WTC11 (cell line): ENCODE measurements at regions not wholly inside any gene's neighbourhood (a gene's known extent, or its start where the extent isn't known, plus 50 kb on each side); places are given as distances from the start of the nearest gene placed in this dataset.
"Not testable (repeated sequence)": the region's sequence is repeated elsewhere in the genome, so short reads cannot be mapped to it uniquely, and the experiment has no call there.

Experiments used
- ATAC-seq: fragments of 200-7000 bp; cut with Tn5 transposase; 2 replicates; pipeline ENCODE4 v1.10.0; 2021; ENCODE audit warnings: mild to moderate bottlenecking, moderate library complexity
- CTCF ChIA-PET: fragments of 300-600 bp; sonication (Branson Sonifier 250); formaldehyde crosslinking; loops from one replicate; lab custom pipeline; 2021; ENCODE audit warnings: antibody characterized with exemption; lab: Charles Lee
- POLR2A ChIA-PET: fragments of 350-600 bp; sonication (Branson Sonifier 250); formaldehyde crosslinking; loops from one replicate; lab custom pipeline; 2021; ENCODE audit warnings: antibody characterized with exemption; lab: Charles Lee
- DNase-seq: peaks from one replicate; pipeline ENCODE4 v3.0.0; 2021; ENCODE audit warnings: low spot score
- H3K27ac Mint-ChIP-seq: 2 replicates; pipeline ENCODE4 v1.8.0; 2021; ENCODE audit warnings: mixed read lengths
- H3K27me3 Mint-ChIP-seq: 2 replicates; pipeline ENCODE4 v1.8.0; 2021; ENCODE audit warnings: low read depth, mild to moderate bottlenecking, moderate library complexity, mixed read lengths
- H3K36me3 Mint-ChIP-seq: 2 replicates; pipeline ENCODE4 v1.8.0; 2021; ENCODE audit warnings: mixed read lengths
- H3K4me1 Mint-ChIP-seq: 2 replicates; pipeline ENCODE4 v1.8.0; 2022; ENCODE audit warnings: mixed read lengths
- H3K4me3 Mint-ChIP-seq: 2 replicates; pipeline ENCODE4 v1.8.0; 2021; ENCODE audit warnings: mild to moderate bottlenecking, moderate library complexity, mixed read lengths
- H3K9me3 Mint-ChIP-seq: 2 replicates; pipeline ENCODE4 v1.8.0; 2021; ENCODE audit warnings: mixed read lengths
- ATF1 ChIP-seq: sonication (generic); formaldehyde crosslinking; IDR thresholded peaks from 2 replicates; pipeline ENCODE4 v1.8.1; 2023; ENCODE audit warnings: mild to moderate bottlenecking, moderate library complexity, missing genetic modification reagents
- CREB1 ChIP-seq: sonication (generic); formaldehyde crosslinking; IDR thresholded peaks from 2 replicates; pipeline ENCODE4 v1.8.0; 2023; ENCODE audit warnings: mild to moderate bottlenecking, missing genetic modification reagents
- ETV6 ChIP-seq: sonication (generic); formaldehyde crosslinking; IDR thresholded peaks from 2 replicates; pipeline ENCODE4 v1.8.1; 2022; ENCODE audit warnings: mild to moderate bottlenecking, missing genetic modification reagents
- KAT7 ChIP-seq: sonication (generic); formaldehyde crosslinking; IDR thresholded peaks from 2 replicates; pipeline ENCODE4 v1.8.1; 2023; ENCODE audit warnings: missing genetic modification reagents, mild to moderate bottlenecking, borderline replicate concordance
- NFE2L1 ChIP-seq: sonication (generic); formaldehyde crosslinking; IDR thresholded peaks from 2 replicates; pipeline ENCODE4 v1.8.1; 2023; ENCODE audit warnings: missing genetic modification reagents
- NR2C2 ChIP-seq: sonication (generic); formaldehyde crosslinking; IDR thresholded peaks from 2 replicates; pipeline ENCODE4 v1.8.0; 2022; ENCODE audit warnings: mild to moderate bottlenecking, missing genetic modification reagents
- TEAD4 ChIP-seq: sonication (generic); formaldehyde crosslinking; IDR thresholded peaks from 2 replicates; pipeline ENCODE4 v1.8.0; 2022; ENCODE audit warnings: mild to moderate bottlenecking, missing genetic modification reagents
- ZBTB21 ChIP-seq: sonication (generic); formaldehyde crosslinking; IDR thresholded peaks from 2 replicates; pipeline ENCODE4 v1.8.1; 2023; ENCODE audit warnings: mild to moderate bottlenecking, missing genetic modification reagents, borderline replicate concordance
- ZNF219 ChIP-seq: sonication (generic); formaldehyde crosslinking; IDR thresholded peaks from 2 replicates; pipeline ENCODE4 v1.8.0; 2023; ENCODE audit warnings: missing genetic modification reagents, mild to moderate bottlenecking, borderline replicate concordance
- ZNF396 ChIP-seq: fragments of 250-450 bp; sonication (Bioruptor Pico); IDR thresholded peaks from 2 replicates; pipeline ENCODE4 v1.8.0; 2021; ENCODE audit warnings: mild to moderate bottlenecking, moderate library complexity, borderline replicate concordance
- ZNF423 ChIP-seq: fragments of 250-450 bp; sonication (Bioruptor Pico); IDR thresholded peaks from 2 replicates; pipeline ENCODE4 v2.1.2; 2022; ENCODE audit warnings: mild to moderate bottlenecking, moderate library complexity
- TF ChIP-seq, protein P1 (sequence below): fragments of 250-450 bp; sonication (Bioruptor Pico); IDR thresholded peaks from 2 replicates; pipeline ENCODE4 v1.9.0; 2021; ENCODE audit warnings: moderate library complexity, mild to moderate bottlenecking, inconsistent platforms, borderline replicate concordance
- TF ChIP-seq, protein P2 (sequence below): fragments of 250-450 bp; sonication (Bioruptor Pico); IDR thresholded peaks from 2 replicates; pipeline ENCODE4 v1.9.0; 2021; ENCODE audit warnings: mild to moderate bottlenecking
- TF ChIP-seq, protein P3 (sequence below): fragments of 200-600 bp; IDR thresholded peaks from 2 replicates; pipeline ENCODE4 v1.8.0; 2022; ENCODE audit warnings: antibody characterized with exemption
- TF ChIP-seq, protein P4 (sequence below): sonication (generic); formaldehyde crosslinking; IDR thresholded peaks from 2 replicates; pipeline ENCODE4 v1.8.1; 2023; ENCODE audit warnings: mild to moderate bottlenecking, missing genetic modification reagents, moderate library complexity
- TF ChIP-seq, protein P5 (sequence below): fragments of 250-450 bp; sonication (Bioruptor Pico); conservative IDR thresholded peaks from 2 replicates; pipeline ENCODE4 v1.9.0; 2021; ENCODE audit warnings: mild to moderate bottlenecking
- TF ChIP-seq, protein P6 (sequence below): sonication (generic); formaldehyde crosslinking; IDR thresholded peaks from 2 replicates; pipeline ENCODE4 v1.8.0; 2022; ENCODE audit warnings: missing genetic modification reagents
- TF ChIP-seq, protein P7 (sequence below): sonication (generic); formaldehyde crosslinking; IDR thresholded peaks from 2 replicates; pipeline ENCODE4 v1.8.1; 2022; ENCODE audit warnings: mild to moderate bottlenecking, missing genetic modification reagents, moderate library complexity, borderline replicate concordance
- TF ChIP-seq, protein P8 (sequence below): fragments of 250-450 bp; sonication (Bioruptor Pico); IDR thresholded peaks from 2 replicates; pipeline ENCODE4 v1.8.0; 2021; ENCODE audit warnings: mild to moderate bottlenecking

DNA sequence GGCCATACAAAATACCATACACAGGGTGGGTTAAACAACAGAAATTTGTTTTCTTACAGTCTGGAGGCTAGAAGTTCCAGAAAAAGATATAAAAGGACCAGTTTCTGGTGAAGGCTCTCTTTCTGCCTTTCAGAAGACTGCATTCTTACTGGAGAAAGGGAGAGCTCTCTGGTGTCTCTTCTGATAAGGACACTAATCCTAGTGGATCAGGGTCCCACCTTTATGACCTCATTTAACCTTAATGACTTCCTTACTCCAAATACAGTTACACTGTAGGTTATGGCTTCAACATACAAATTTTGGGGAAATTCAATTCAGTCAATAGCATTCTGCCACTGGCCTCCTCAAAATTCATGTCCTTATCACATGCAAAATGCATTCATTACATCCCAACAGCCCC lies 351.9 kb upstream of the POU5F2 start:
- ATAC-seq: no peak
- H3K4me3 Mint-ChIP-seq: no peak overlapping the region
- ChIA-PET POLR2A (no interaction called here), CTCF (no interaction called here)
- DNase-seq: no peak
- no peak overlapping the region for H3K27ac Mint-ChIP-seq
- H3K27me3 Mint-ChIP-seq: no peaks in the 10 kb centered on the region; the same call in 1 of the 2 replicates
- H3K4me1 Mint-ChIP-seq: peaks cover 10% of the 10 kb centered on the region
- TF ChIP-seq, protein P1, sequence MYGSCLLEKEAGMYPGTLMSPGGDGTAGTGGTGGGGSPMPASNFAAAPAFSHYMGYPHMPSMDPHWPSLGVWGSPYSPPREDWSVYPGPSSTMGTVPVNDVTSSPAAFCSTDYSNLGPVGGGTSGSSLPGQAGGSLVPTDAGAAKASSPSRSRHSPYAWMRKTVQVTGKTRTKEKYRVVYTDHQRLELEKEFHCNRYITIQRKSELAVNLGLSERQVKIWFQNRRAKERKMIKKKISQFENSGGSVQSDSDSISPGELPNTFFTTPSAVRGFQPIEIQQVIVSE (CRISPR knock-in tag): no peak
- TF ChIP-seq NFE2L1 (no peak), ZNF396 (CRISPR knock-in tag) (no peak)
- TF ChIP-seq, protein P2, sequence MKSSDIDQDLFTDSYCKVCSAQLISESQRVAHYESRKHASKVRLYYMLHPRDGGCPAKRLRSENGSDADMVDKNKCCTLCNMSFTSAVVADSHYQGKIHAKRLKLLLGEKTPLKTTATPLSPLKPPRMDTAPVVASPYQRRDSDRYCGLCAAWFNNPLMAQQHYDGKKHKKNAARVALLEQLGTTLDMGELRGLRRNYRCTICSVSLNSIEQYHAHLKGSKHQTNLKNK: no peak
- peaks cover 6% of the 10 kb centered on the region; the same call in 1 of the 2 replicates for H3K36me3 Mint-ChIP-seq
- H3K9me3 Mint-ChIP-seq: peaks cover 16% of the 10 kb centered on the region

DNA sequence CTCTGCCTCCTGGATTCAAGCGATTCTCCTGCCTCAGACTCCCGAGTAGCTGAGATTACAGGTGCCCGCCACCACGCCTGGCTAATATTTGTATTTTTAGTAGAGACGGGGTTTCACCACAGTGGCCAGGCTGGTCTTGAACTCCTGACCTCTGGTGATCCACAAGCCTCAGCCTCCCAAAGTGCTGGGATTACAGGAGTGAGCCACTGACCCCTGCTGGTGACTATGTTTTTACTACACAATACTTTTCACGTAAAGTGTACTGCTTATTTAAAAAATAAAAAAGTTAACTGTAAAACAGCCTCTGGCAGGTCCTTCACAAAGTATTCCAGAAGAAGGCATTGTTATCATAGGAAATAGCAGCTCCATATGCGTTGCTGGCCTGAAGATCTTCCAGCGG lies 345.2 kb upstream of the POU5F2 start:
- H3K27me3 Mint-ChIP-seq, H3K4me3 Mint-ChIP-seq, POLR2A ChIA-PET, H3K4me1 Mint-ChIP-seq, H3K36me3 Mint-ChIP-seq: not testable (repeated sequence)
- ATAC-seq (peak; percentile 68), DNase-seq (peak; percentile 30)
- CTCF ChIA-PET: interaction anchor here (1.3 kb wide), 1 partner anchor 95 kb away, joined by 3 read pairs; no protein-coding TSS in a partner anchor
- TF ChIP-seq, protein P3, sequence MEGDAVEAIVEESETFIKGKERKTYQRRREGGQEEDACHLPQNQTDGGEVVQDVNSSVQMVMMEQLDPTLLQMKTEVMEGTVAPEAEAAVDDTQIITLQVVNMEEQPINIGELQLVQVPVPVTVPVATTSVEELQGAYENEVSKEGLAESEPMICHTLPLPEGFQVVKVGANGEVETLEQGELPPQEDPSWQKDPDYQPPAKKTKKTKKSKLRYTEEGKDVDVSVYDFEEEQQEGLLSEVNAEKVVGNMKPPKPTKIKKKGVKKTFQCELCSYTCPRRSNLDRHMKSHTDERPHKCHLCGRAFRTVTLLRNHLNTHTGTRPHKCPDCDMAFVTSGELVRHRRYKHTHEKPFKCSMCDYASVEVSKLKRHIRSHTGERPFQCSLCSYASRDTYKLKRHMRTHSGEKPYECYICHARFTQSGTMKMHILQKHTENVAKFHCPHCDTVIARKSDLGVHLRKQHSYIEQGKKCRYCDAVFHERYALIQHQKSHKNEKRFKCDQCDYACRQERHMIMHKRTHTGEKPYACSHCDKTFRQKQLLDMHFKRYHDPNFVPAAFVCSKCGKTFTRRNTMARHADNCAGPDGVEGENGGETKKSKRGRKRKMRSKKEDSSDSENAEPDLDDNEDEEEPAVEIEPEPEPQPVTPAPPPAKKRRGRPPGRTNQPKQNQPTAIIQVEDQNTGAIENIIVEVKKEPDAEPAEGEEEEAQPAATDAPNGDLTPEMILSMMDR: peak; percentile 53; the same call in 1 of the 2 replicates
- TF ChIP-seq, all 79 proteins: peak for 1; not testable (repeated sequence) for 78
- peaks cover 12% of the 10 kb centered on the region for H3K9me3 Mint-ChIP-seq
- not testable (repeated sequence) for H3K27ac Mint-ChIP-seq

DNA sequence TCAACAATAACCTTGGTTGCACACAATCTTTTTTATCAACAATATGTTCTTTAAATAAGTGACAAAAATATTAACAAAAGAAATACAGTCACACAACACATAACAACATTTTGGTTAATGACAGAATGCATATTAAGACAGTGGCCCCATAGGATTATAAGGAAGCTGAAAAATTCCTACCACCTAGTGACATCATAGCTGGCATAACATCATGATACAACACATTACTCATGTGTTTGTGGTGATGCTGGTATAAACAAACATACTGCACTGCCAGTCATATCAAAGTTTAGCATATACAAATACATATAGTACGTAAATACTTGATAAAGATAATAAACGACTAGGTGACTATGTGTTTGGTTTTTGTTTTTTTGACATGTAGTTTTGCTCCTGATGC lies 344.8 kb upstream of the POU5F2 start:
- no peak overlapping the region for H3K27ac Mint-ChIP-seq
- TF ChIP-seq ZNF396 (CRISPR knock-in tag) (no peak), KAT7 (CRISPR knock-in tag) (no peak), ZNF219 (CRISPR knock-in tag) (no peak), CREB1 (CRISPR knock-in tag) (no peak), ETV6 (CRISPR knock-in tag) (no peak), TEAD4 (CRISPR knock-in tag) (no peak), ATF1 (CRISPR knock-in tag) (no peak), NR2C2 (CRISPR knock-in tag) (no peak), ZBTB21 (CRISPR knock-in tag) (no peak), ZNF423 (CRISPR knock-in tag) (no peak)
- TF ChIP-seq, protein P4, sequence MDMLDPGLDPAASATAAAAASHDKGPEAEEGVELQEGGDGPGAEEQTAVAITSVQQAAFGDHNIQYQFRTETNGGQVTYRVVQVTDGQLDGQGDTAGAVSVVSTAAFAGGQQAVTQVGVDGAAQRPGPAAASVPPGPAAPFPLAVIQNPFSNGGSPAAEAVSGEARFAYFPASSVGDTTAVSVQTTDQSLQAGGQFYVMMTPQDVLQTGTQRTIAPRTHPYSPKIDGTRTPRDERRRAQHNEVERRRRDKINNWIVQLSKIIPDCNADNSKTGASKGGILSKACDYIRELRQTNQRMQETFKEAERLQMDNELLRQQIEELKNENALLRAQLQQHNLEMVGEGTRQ (CRISPR knock-in tag): no peak
- TF ChIP-seq, protein P5, sequence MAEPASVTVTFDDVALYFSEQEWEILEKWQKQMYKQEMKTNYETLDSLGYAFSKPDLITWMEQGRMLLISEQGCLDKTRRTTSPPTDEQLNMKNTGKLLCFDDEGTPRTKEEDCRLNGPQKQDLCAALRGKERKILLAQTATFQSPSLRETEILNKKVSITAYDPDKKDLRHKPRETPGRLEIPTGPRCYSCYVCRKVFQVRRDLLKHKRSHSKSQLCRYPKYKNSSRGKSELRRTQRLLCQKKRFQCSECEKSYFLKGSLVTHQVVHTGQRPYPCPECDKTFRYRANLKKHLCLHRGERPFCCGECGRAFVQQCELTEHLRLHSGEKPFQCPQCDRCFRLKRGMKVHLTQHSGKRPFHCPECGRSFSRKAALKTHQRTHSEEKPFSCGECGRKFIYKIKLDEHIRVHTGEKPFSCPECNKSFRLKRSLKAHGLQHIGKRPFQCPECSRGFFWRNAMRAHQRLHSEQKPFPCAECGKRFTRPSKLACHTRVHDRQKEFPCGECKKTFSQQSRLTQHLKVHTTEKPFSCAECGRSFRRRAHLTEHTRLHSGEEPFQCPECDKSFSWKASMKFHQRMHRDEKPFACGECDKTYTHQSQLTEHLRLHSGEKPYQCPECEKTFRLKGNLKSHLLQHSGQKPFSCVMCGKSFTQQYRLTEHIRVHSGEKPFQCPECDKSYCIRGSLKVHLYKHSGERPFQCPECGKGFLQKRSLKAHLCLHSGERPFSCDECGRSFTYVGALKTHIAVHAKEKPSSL: no peak
- TF ChIP-seq, protein P6, sequence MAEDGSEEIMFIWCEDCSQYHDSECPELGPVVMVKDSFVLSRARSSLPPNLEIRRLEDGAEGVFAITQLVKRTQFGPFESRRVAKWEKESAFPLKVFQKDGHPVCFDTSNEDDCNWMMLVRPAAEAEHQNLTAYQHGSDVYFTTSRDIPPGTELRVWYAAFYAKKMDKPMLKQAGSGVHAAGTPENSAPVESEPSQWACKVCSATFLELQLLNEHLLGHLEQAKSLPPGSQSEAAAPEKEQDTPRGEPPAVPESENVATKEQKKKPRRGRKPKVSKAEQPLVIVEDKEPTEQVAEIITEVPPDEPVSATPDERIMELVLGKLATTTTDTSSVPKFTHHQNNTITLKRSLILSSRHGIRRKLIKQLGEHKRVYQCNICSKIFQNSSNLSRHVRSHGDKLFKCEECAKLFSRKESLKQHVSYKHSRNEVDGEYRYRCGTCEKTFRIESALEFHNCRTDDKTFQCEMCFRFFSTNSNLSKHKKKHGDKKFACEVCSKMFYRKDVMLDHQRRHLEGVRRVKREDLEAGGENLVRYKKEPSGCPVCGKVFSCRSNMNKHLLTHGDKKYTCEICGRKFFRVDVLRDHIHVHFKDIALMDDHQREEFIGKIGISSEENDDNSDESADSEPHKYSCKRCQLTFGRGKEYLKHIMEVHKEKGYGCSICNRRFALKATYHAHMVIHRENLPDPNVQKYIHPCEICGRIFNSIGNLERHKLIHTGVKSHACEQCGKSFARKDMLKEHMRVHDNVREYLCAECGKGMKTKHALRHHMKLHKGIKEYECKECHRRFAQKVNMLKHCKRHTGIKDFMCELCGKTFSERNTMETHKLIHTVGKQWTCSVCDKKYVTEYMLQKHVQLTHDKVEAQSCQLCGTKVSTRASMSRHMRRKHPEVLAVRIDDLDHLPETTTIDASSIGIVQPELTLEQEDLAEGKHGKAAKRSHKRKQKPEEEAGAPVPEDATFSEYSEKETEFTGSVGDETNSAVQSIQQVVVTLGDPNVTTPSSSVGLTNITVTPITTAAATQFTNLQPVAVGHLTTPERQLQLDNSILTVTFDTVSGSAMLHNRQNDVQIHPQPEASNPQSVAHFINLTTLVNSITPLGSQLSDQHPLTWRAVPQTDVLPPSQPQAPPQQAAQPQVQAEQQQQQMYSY: no peak
- TF ChIP-seq, protein P7, sequence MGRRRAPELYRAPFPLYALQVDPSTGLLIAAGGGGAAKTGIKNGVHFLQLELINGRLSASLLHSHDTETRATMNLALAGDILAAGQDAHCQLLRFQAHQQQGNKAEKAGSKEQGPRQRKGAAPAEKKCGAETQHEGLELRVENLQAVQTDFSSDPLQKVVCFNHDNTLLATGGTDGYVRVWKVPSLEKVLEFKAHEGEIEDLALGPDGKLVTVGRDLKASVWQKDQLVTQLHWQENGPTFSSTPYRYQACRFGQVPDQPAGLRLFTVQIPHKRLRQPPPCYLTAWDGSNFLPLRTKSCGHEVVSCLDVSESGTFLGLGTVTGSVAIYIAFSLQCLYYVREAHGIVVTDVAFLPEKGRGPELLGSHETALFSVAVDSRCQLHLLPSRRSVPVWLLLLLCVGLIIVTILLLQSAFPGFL (CRISPR knock-in tag): no peak
- TF ChIP-seq, protein P8, sequence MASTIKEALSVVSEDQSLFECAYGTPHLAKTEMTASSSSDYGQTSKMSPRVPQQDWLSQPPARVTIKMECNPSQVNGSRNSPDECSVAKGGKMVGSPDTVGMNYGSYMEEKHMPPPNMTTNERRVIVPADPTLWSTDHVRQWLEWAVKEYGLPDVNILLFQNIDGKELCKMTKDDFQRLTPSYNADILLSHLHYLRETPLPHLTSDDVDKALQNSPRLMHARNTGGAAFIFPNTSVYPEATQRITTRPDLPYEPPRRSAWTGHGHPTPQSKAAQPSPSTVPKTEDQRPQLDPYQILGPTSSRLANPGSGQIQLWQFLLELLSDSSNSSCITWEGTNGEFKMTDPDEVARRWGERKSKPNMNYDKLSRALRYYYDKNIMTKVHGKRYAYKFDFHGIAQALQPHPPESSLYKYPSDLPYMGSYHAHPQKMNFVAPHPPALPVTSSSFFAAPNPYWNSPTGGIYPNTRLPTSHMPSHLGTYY (CRISPR knock-in tag): no peak
- TF ChIP-seq, all 79 proteins: peak for 0
- DNase-seq: no peak
- Mint-ChIP-seq H3K4me1 (0 out of 2 replicates have a peak, but pooled peaks cover under 1% of the 10 kb centered on the region), H3K9me3 (peaks cover 12% of the 10 kb centered on the region), H3K27me3 (no peaks in the 10 kb centered on the region), H3K4me3 (no peak overlapping the region), H3K36me3 (no peaks in the 10 kb centered on the region)
- ChIA-PET CTCF (interaction anchor here (1.3 kb wide), 1 partner anchor 95 kb away, joined by 3 read pairs; no protein-coding TSS in a partner anchor), POLR2A (no interaction called here)
- no peak for ATAC-seq
